HG03135 (cell line): ENCODE measurements at regions not wholly inside any gene's neighbourhood (a gene's known extent, or its start where the extent isn't known, plus 50 kb on each side); places are given as distances from the start of the nearest gene placed in this dataset.

Experiments
- ATAC-seq: cut with Tn5 transposase; IDR thresholded peaks from one replicate; pipeline ENCODE4 v1.9.1; 2021; ENCODE audit warnings: mild to moderate bottlenecking, moderate library complexity; ENCODE audit not compliant: unreplicated experiment

GRCh38 chr2:139078376-139078775, 298.2 kb upstream of the NXPH2 start:
- no peak for ATAC-seq

GRCh38 chr2:139077099-139077737, 297.0 kb upstream of the NXPH2 start:
- ATAC-seq, result no peak

- ATAC-seq, result no peak
These were observed 287.7 kb upstream of the NXPH2 start for GRCh38 chr2:139067874-139068273.

- ATAC-seq, result no peak
These were observed 286.9 kb upstream of the NXPH2 start for GRCh38 chr2:139067072-139067471.

GRCh38 chr2:139064159-139064558, 284.0 kb upstream of the NXPH2 start:
- ATAC-seq, result no peak

- ATAC-seq, result no peak
These were observed 279.4 kb upstream of the NXPH2 start for GRCh38 chr2:139059617-139060016.

GRCh38 chr2:139055202-139055601, 275.0 kb upstream of the NXPH2 start:
- no peak for ATAC-seq

GRCh38 chr2:139048017-139048416, 267.8 kb upstream of the NXPH2 start:
- ATAC-seq, result no peak

GRCh38 chr2:139045524-139045923, 265.3 kb upstream of the NXPH2 start:
- no peak for ATAC-seq

GRCh38 chr2:139034064-139034463, 253.9 kb upstream of the NXPH2 start:
- ATAC-seq, result no peak

- ATAC-seq, result no peak
These were observed 253.1 kb upstream of the NXPH2 start for GRCh38 chr2:139033300-139033699.

GRCh38 chr2:139031722-139032121, 251.5 kb upstream of the NXPH2 start:
- no peak for ATAC-seq

- no peak for ATAC-seq
These were observed 240.1 kb upstream of the NXPH2 start for GRCh38 chr2:139020287-139020686.

GRCh38 chr2:139018252-139018651, 238.1 kb upstream of the NXPH2 start:
- ATAC-seq, result no peak

GRCh38 chr2:139007130-139007529, 226.9 kb upstream of the NXPH2 start:
- no peak for ATAC-seq

GRCh38 chr2:139000131-139000785, 220.1 kb upstream of the NXPH2 start:
- ATAC-seq, result no peak

GRCh38 chr2:138997856-138998517, 217.8 kb upstream of the NXPH2 start:
- no peak for ATAC-seq

GRCh38 chr2:138997346-138997745, 217.2 kb upstream of the NXPH2 start:
- ATAC-seq, result no peak

GRCh38 chr2:138994502-138994901, 214.3 kb upstream of the NXPH2 start:
- no peak for ATAC-seq

- ATAC-seq, result no peak
These were observed 205.7 kb upstream of the NXPH2 start for GRCh38 chr2:138985881-138986280.

- no peak for ATAC-seq
These were observed 199.1 kb upstream of the NXPH2 start for GRCh38 chr2:138979131-138979785.

- ATAC-seq, result no peak
These were observed 194.5 kb upstream of the NXPH2 start for GRCh38 chr2:138974651-138975050.
